ENCODE measurements at regions not wholly inside any gene's neighbourhood (a gene's known extent, or its start where the extent isn't known, plus 50 kb on each side); places are given as distances from the start of the nearest gene placed in this dataset.

- H3K9me3 ChIP-seq (replicated peaks in 1 of 2; ENCODE audit: control insufficient read depth in 2 of 2, insufficient read depth in 1 of 2, low read depth in 1 of 2, low read length in 2 of 2), result no peaks in the 10 kb centered on the region
- no peak overlapping the region for H2BK5ac ChIP-seq (ENCODE audit: low read length)
- no peak overlapping the region for H2BK120ac ChIP-seq (ENCODE audit: low read depth, low read length)
- H3K27me3 ChIP-seq (ENCODE audit: control insufficient read depth in 3 of 3, insufficient read depth in 3 of 3, low read depth in 1 of 3, low read length in 3 of 3), result peaks cover 0 to 2% (median 0%) of the 10 kb centered on the region in 3 experiments
- H4K8ac ChIP-seq (ENCODE audit: low read depth, low read length), result no peak overlapping the region
- no peak overlapping the region for H3K4ac ChIP-seq (ENCODE audit: low read length)
- no peak overlapping the region for H3K4me2 ChIP-seq (ENCODE audit: insufficient read depth, low read length, poor library complexity, severe bottlenecking)
- no peak overlapping the region for H4K91ac ChIP-seq (ENCODE audit: low read depth, low read length, poor library complexity)
- no peak overlapping the region for H3K4me3 ChIP-seq (ENCODE audit: low read length in 2 of 2)
- H3K14ac ChIP-seq (ENCODE audit: low read length), result no peak overlapping the region
- H3K9ac ChIP-seq (ENCODE audit: low read depth, low read length, poor library complexity), result no peak overlapping the region
- no peak overlapping the region for H2BK12ac ChIP-seq (ENCODE audit: low read length)
- no peak overlapping the region for H2AFZ ChIP-seq (ENCODE audit: low read length)
- no peak overlapping the region for H2AK5ac ChIP-seq (ENCODE audit: low read depth, low read length)
- H2BK15ac ChIP-seq (ENCODE audit: low read length), result no peak overlapping the region
- DNase-seq (ENCODE audit: low spot score), result no peak
- H3K79me1 ChIP-seq (ENCODE audit: low read depth, low read length), result no peaks in the 10 kb centered on the region
- WGBS, 2 donors (ENCODE audit: extremely low coverage in 2 of 2, insufficient read length in 2 of 2, insufficient replicate concordance in 1 of 2), result no CpG with 5 or more reads among the region's 6 CpGs
- H3K27ac ChIP-seq (replicated peaks; ENCODE audit: low read length), result no peak overlapping the region
- H3K4me1 ChIP-seq (ENCODE audit: control insufficient read depth in 2 of 2, insufficient read depth in 1 of 2, low read depth in 1 of 2, low read length in 2 of 2), result no peaks in the 10 kb centered on the region
- no peak overlapping the region for H3K18ac ChIP-seq (ENCODE audit: low read length)
- no peaks in the 10 kb centered on the region for H3K36me3 ChIP-seq (replicated peaks in 1 of 2; ENCODE audit: control insufficient read depth in 2 of 2, insufficient read depth in 2 of 2, low read length in 2 of 2)
- H3K23ac ChIP-seq (ENCODE audit: low read depth, low read length, poor library complexity), result no peak overlapping the region
These were observed 85.8 kb upstream of the PRKCQ start for GRCh38 chr10:6665847-6666246.

- Histone ChIP-seq H3K9ac (ENCODE audit: low read depth, low read length, poor library complexity) (no peak overlapping the region), H3K4ac (ENCODE audit: low read length) (no peak overlapping the region), H3K18ac (ENCODE audit: low read length) (no peak overlapping the region), H2BK12ac (ENCODE audit: low read length) (no peak overlapping the region), H2BK15ac (ENCODE audit: low read length) (no peak overlapping the region), H3K9me3 (replicated peaks in 1 of 2; ENCODE audit: control insufficient read depth in 2 of 2, insufficient read depth in 1 of 2, low read depth in 1 of 2, low read length in 2 of 2) (no peaks in the 10 kb centered on the region), H2AFZ (ENCODE audit: low read length) (no peak overlapping the region), H3K4me2 (ENCODE audit: insufficient read depth, low read length, poor library complexity, severe bottlenecking) (no peak overlapping the region), H3K14ac (ENCODE audit: low read length) (no peak overlapping the region), H4K8ac (ENCODE audit: low read depth, low read length) (no peak overlapping the region), H2BK120ac (ENCODE audit: low read depth, low read length) (no peak overlapping the region), H3K27ac (replicated peaks; ENCODE audit: low read length) (no peak overlapping the region), H3K27me3 (ENCODE audit: control insufficient read depth in 3 of 3, insufficient read depth in 3 of 3, low read depth in 1 of 3, low read length in 3 of 3) (no peaks in the 10 kb centered on the region), H3K79me1 (ENCODE audit: low read depth, low read length) (no peaks in the 10 kb centered on the region), H3K4me3 (ENCODE audit: low read length in 2 of 2) (no peak overlapping the region), H3K23ac (ENCODE audit: low read depth, low read length, poor library complexity) (no peak overlapping the region), H3K36me3 (replicated peaks in 1 of 2; ENCODE audit: control insufficient read depth in 2 of 2, insufficient read depth in 2 of 2, low read length in 2 of 2) (no peaks in the 10 kb centered on the region), H4K91ac (ENCODE audit: low read depth, low read length, poor library complexity) (no peak overlapping the region), H2BK5ac (ENCODE audit: low read length) (no peak overlapping the region), H3K4me1 (ENCODE audit: control insufficient read depth in 2 of 2, insufficient read depth in 1 of 2, low read depth in 1 of 2, low read length in 2 of 2) (no peaks in the 10 kb centered on the region), H2AK5ac (ENCODE audit: low read depth, low read length) (no peak overlapping the region)
- WGBS, 2 donors (ENCODE audit: extremely low coverage in 2 of 2, insufficient read length in 2 of 2, insufficient replicate concordance in 1 of 2), result no CpG with 5 or more reads among the region's 2 CpGs
- DNase-seq (ENCODE audit: low spot score), result no peak
These were observed 80.4 kb upstream of the PRKCQ start for GRCh38 chr10:6660460-6660859.

GRCh38 chr10:6659451-6659850 is 79.4 kb upstream of the PRKCQ start:
- H3K9ac ChIP-seq (ENCODE audit: low read depth, low read length, poor library complexity), result no peak overlapping the region
- H3K4ac ChIP-seq (ENCODE audit: low read length), result no peak overlapping the region
- no peak overlapping the region for H4K8ac ChIP-seq (ENCODE audit: low read depth, low read length)
- no peak overlapping the region for H2BK15ac ChIP-seq (ENCODE audit: low read length)
- H3K23ac ChIP-seq (ENCODE audit: low read depth, low read length, poor library complexity), result no peak overlapping the region
- H3K4me3 ChIP-seq (ENCODE audit: low read length in 2 of 2), result no peak overlapping the region
- H2BK12ac ChIP-seq (ENCODE audit: low read length), result no peak overlapping the region
- H2AK5ac ChIP-seq (ENCODE audit: low read depth, low read length), result no peak overlapping the region
- H3K9me3 ChIP-seq (replicated peaks in 1 of 2; ENCODE audit: control insufficient read depth in 2 of 2, insufficient read depth in 1 of 2, low read depth in 1 of 2, low read length in 2 of 2), result no peaks in the 10 kb centered on the region
- H3K79me1 ChIP-seq (ENCODE audit: low read depth, low read length), result no peaks in the 10 kb centered on the region
- H3K27ac ChIP-seq (replicated peaks; ENCODE audit: low read length), result no peak overlapping the region
- no peak overlapping the region for H2AFZ ChIP-seq (ENCODE audit: low read length)
- H2BK5ac ChIP-seq (ENCODE audit: low read length), result no peak overlapping the region
- no peak for DNase-seq (ENCODE audit: low spot score)
- H2BK120ac ChIP-seq (ENCODE audit: low read depth, low read length), result no peak overlapping the region
- no peaks in the 10 kb centered on the region for H3K27me3 ChIP-seq (ENCODE audit: control insufficient read depth in 3 of 3, insufficient read depth in 3 of 3, low read depth in 1 of 3, low read length in 3 of 3)
- H3K4me2 ChIP-seq (ENCODE audit: insufficient read depth, low read length, poor library complexity, severe bottlenecking), result no peak overlapping the region
- H4K91ac ChIP-seq (ENCODE audit: low read depth, low read length, poor library complexity), result no peak overlapping the region
- H3K18ac ChIP-seq (ENCODE audit: low read length), result no peak overlapping the region
- no peaks in the 10 kb centered on the region for H3K4me1 ChIP-seq (ENCODE audit: control insufficient read depth in 2 of 2, insufficient read depth in 1 of 2, low read depth in 1 of 2, low read length in 2 of 2)
- H3K14ac ChIP-seq (ENCODE audit: low read length), result no peak overlapping the region
- no peaks in the 10 kb centered on the region for H3K36me3 ChIP-seq (replicated peaks in 1 of 2; ENCODE audit: control insufficient read depth in 2 of 2, insufficient read depth in 2 of 2, low read length in 2 of 2)

DNA sequence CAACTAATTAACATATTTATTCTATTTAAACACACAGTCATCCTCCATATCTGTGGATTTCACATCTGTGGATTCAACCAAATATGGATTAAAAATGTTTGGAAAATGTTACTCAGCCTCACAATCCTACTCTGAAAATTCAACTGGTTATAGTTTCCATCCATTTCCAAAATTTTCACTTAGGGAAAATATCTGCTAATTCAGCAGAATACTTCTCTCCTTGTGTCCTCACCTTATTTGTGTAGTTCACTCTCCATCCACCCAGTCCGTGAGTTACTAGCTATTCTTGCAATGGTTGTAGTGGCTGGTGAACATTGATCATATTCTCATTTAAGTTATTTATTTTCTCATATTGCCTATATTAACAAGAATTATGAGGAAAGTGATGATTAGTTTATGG is 77.6 kb upstream of the PRKCQ start:
- H3K79me1 ChIP-seq (ENCODE audit: low read depth, low read length), result no peaks in the 10 kb centered on the region
- no peak overlapping the region for H2AK5ac ChIP-seq (ENCODE audit: low read depth, low read length)
- no peak overlapping the region for H3K27ac ChIP-seq (replicated peaks; ENCODE audit: low read length)
- H3K9me3 ChIP-seq (replicated peaks in 1 of 2; ENCODE audit: control insufficient read depth in 2 of 2, insufficient read depth in 1 of 2, low read depth in 1 of 2, low read length in 2 of 2), result no peaks in the 10 kb centered on the region
- no peak overlapping the region for H3K14ac ChIP-seq (ENCODE audit: low read length)
- no peak overlapping the region for H2BK120ac ChIP-seq (ENCODE audit: low read depth, low read length)
- H2BK5ac ChIP-seq (ENCODE audit: low read length), result no peak overlapping the region
- WGBS, 2 donors (ENCODE audit: extremely low coverage in 2 of 2, insufficient read length in 2 of 2, insufficient replicate concordance in 1 of 2), result no CpG with 5 or more reads among the region's 1 CpG
- no peak overlapping the region for H3K4me2 ChIP-seq (ENCODE audit: insufficient read depth, low read length, poor library complexity, severe bottlenecking)
- no peak overlapping the region for H2AFZ ChIP-seq (ENCODE audit: low read length)
- no peak overlapping the region for H4K91ac ChIP-seq (ENCODE audit: low read depth, low read length, poor library complexity)
- H2BK12ac ChIP-seq (ENCODE audit: low read length), result no peak overlapping the region
- H4K8ac ChIP-seq (ENCODE audit: low read depth, low read length), result no peak overlapping the region
- no peak overlapping the region for H3K4me3 ChIP-seq (ENCODE audit: low read length in 2 of 2)
- no peak overlapping the region for H3K18ac ChIP-seq (ENCODE audit: low read length)
- no peaks in the 10 kb centered on the region for H3K4me1 ChIP-seq (ENCODE audit: control insufficient read depth in 2 of 2, insufficient read depth in 1 of 2, low read depth in 1 of 2, low read length in 2 of 2)
- H3K23ac ChIP-seq (ENCODE audit: low read depth, low read length, poor library complexity), result no peak overlapping the region
- H3K9ac ChIP-seq (ENCODE audit: low read depth, low read length, poor library complexity), result no peak overlapping the region
- no peak overlapping the region for H3K4ac ChIP-seq (ENCODE audit: low read length)
- no peaks in the 10 kb centered on the region for H3K36me3 ChIP-seq (replicated peaks in 1 of 2; ENCODE audit: control insufficient read depth in 2 of 2, insufficient read depth in 2 of 2, low read length in 2 of 2)
- H2BK15ac ChIP-seq (ENCODE audit: low read length), result no peak overlapping the region
- H3K27me3 ChIP-seq (ENCODE audit: control insufficient read depth in 3 of 3, insufficient read depth in 3 of 3, low read depth in 1 of 3, low read length in 3 of 3), result no peaks in the 10 kb centered on the region
- DNase-seq (ENCODE audit: low spot score), result no peak

Data from neuronal stem cell (in vitro differentiated cells).